GM12892 (cell line): ENCODE measurements at regions not wholly inside any gene's neighbourhood (a gene's known extent, or its start where the extent isn't known, plus 50 kb on each side); places are given as distances from the start of the nearest gene placed in this dataset.

Source experiments
- POLR2A ChIP-seq: IDR thresholded peaks from 2 replicates; pipeline ENCODE4 v1.6.1; 2011; ENCODE audit warnings: low read depth, low read length, control low read depth
- POLR2AphosphoS5 ChIP-seq: IDR thresholded peaks from 2 replicates; pipeline ENCODE4 v1.6.1; 2011; ENCODE audit warnings: low read depth, low read length, control low read depth

GRCh38 chr6:130593200-130593599 lies 227.4 kb downstream of the TMEM200A start:
- TF ChIP-seq POLR2A (no peak), POLR2AphosphoS5 (no peak)
